OCI-M2 (cell line): ENCODE measurements at regions not wholly inside any gene's neighbourhood (a gene's known extent, or its start where the extent isn't known, plus 50 kb on each side); places are given as distances from the start of the nearest gene placed in this dataset.

Experiments
- DNase-seq: peaks from one replicate; lab custom pipeline; 2025; ENCODE audit not compliant: unreplicated experiment; lab: John Stamatoyannopoulos, UW

DNA sequence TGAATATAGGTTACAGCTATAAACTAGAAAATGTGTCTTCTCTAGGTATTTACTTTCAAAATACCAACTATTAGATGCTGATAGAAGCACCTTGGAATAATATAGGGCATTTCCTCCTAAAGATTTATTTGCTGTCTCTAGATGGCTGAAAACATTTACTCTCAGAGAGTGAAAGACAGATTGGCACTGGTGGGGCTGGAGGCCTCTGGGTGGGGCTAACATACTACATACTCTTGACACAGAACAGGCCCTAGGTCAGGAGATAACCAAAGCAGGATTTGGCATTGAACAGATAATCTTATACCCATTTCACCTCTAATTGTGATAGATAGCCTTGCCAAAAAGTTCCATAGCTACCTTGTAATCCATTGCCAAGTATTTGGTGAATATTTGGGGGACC, 253.3 kb upstream of the TBC1D5 start:
- no peak for DNase-seq

DNA sequence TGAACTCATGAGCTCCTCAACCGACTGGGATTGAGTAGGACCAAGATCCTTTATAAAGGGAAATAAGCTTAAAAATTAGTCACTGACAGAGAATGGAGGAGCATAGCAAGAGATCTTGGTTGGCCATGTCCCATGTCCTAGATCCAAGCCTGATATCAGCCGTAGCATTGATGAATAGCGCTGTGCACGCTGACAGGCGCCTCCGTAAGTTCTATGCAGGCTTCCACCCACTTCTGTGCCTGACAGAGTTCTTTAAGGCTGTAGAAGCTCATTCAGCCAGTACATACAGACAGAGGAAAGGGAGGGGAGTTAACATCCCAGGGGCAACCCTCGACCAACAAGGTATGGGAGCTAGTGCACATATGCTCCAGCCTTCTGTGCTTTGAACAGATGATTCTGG, 251.7 kb upstream of the TBC1D5 start:
- DNase-seq: no peak

DNA sequence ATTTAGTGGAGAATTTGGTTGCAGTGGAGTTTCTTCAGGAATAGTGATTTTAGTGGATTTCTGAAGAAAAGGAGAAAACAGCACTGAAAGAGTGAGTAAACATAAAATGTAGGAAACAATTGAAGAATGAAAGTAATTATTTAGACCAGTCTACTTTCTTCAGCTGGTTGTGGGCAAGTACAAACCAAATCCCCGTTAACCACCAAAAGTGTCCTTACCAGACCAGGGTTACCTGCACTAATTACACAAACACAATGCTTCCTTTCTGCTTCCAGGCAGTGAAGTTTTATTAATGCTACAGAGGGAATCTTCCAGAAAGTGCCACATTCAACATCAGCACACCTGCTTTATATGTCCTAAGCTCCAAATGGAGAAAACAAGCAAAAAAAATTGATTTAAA, 248.0 kb upstream of the TBC1D5 start:
- no peak for DNase-seq

DNA sequence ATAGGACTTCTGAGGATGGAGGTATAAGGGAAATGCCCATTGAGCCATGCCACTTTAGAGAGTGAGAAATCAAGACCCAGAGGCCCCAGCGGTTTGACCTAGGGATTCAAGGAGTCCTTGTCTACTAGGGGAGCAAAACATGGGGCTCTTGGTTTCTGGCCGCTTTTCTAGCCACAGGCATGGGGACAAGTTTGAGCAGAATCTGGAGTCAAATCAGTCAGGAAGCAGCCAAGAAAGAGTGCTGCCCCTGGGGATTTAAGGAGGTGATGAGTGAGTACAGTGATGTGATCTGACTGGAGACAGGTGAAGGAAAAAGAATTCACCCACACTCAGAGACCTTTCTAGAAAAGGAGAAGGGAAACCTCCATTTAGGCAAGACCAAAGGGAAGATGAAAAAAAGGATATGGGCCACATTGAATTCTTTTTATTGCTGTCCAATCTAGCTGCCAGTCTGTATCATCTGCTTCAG, 244.0 kb upstream of the TBC1D5 start:
- DNase-seq: no peak

DNA sequence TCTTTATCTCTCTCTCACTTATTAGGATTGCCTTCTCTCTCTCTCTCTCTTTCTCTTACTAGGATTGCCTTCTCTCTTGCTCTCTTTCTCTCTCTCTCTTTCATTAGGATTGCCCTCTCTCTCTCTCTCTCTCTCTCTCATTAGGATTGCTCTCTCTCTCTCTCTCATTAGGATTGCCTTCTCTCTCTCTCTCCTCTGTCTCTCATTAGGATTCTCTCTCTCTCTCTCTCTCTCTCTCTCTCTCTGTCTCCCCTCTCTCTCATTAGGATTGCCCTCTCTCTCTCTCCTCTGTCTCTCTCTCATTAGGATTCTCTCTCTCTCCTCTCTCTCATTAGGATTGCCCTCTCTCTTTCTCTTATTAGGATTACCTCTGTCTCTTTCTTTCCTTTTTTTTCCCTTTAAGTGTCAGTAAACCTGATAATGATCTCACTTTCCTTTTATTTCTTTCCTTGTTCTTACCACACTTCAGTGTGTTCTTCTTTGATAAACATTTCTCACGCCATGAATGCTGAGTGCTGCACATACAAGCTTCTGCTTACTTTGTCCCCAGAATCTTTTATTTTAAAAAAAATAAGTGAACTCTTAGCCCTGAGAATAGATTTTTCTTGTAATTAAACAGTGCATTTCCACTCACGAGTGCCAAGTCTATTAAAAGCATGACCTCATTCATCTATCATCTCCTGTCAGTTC, 243.4 kb upstream of the TBC1D5 start:
- no peak for DNase-seq

DNA sequence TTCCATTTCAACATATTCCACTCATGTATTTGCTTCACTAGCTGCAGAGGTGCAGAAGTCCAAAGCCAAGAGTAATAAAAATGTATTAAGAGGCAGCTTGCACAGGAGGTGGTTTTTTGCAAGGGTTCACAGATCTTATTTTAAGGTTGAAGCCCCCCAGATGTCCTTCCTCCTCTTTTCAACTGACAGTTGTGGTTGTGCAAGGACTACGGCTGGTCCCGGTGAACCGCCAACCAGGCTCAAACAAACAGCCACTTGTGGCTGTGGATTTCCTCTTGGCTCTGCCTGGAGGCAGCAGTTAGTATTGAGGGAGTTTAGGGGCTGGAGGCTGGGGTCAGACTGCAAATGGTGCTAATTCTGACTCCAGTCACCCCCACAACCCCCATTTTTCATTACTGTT, 240.7 kb upstream of the TBC1D5 start:
- DNase-seq: no peak

DNA sequence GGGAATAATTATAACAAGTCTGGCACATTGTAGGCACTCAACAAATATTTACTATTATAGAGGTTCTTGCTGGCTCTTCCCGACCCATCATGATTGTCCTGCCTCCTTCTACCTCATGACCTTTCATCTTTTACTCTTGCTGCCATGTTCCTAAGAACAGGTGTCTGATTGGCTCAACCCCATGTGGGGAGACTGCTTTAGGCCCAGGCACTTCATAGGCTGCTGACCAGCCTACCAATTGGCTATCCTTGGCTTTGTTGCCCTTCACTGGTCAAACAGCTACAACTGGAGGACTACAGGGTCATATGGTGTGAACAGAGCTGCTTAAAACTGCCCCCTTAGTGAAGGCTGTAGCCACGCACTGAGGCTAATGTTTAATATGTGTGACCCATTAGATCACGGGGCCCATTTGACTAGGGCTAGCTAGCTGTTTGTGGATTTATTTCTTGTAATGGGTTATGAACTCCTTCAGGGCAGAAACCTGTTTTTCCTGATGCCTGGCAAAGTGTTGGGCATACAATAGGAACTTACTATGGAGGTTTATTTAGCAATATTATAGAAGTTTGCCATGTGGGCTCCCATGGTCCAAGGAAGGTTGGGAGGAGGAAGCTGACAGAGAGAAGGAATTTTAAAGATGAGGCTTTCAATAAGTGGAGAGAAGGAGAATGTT, 239.9 kb upstream of the TBC1D5 start:
- no peak for DNase-seq

DNA sequence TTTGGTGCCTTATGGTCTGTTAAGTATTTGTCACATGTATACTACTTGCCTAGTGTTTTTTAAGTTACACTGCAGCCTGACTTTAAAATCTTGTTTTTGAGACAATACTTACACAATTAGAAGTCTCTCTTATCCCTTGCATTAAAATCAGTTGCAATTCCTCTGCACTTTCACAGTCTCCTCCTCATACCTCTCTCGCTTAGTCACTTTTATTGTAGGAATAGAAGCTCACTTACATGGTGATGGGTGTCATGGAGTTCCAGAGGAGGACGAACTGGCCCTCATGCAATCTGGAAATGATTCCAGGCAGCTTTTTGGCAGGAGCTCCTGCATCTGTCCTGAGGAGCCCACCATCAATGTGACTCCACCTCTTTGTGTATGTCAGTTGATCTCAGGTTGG, 238.4 kb upstream of the TBC1D5 start:
- DNase-seq: no peak

DNA sequence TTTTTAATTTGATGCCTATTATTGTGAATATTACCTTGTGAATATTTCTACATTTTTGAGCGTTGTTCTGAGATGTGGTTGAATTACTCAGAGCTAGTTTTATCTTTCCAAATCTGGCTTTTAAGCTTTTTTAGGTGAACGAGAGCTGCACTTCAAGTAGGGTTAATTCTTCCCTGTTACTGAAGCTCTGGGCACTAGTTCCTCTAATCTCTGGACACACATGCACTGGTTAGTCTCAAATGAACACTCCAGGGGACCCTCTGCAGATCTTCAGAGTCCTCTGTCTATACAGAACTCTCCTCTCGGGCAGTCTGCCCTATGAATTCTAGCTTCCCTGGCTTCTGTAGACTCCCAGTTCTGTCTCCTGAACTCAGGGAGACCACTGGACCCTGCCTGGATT, 237.5 kb upstream of the TBC1D5 start:
- DNase-seq: no peak

DNA sequence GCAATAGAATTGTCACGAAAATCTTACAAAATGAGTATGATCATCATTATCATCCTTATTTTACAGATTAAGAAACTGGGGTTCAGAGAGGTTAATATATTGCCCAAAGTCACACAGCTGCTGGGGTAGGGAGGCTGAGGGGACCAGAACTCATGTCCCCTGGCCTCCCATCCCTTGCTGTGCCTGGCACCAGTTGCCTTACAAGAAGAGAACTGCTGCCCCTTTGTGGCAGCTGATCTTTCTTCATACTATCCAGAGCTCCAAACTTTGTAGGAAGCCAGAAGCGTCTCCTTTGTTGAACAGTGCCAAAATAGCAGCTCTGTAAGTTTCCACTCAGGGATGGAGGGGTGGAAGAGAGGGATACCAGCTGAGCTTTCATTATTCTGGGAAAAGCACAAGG, 236.8 kb upstream of the TBC1D5 start:
- DNase-seq: no peak

DNA sequence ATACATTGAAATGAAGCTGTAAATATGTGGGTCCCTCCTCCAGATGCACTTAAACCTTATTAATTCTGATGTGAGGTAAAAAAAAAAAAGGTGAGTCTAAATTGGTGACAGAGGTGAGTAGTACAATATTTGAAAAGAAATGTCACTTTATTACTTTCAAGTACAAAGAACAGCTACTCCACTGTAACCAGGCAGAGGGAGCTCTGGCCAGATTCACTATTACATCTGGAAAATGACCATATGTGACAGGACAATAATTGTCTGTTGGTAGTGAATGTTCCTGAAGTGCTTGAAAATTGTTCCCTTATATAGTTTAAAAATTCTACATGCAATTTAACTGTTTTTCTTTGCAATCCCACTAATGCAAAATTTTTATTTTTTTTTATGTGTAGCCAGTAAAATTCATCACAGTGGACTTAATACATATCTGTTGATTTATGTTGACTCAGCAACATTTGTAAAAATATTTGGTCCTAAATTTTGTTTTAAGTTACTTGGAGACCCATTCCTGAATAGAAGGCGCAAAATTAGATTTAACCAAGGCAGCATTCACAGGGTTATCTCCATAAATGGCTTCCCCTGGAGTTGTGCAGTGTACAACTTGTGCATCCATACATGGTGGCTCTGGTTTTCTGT, 231.9 kb upstream of the TBC1D5 start:
- DNase-seq: no peak

DNA sequence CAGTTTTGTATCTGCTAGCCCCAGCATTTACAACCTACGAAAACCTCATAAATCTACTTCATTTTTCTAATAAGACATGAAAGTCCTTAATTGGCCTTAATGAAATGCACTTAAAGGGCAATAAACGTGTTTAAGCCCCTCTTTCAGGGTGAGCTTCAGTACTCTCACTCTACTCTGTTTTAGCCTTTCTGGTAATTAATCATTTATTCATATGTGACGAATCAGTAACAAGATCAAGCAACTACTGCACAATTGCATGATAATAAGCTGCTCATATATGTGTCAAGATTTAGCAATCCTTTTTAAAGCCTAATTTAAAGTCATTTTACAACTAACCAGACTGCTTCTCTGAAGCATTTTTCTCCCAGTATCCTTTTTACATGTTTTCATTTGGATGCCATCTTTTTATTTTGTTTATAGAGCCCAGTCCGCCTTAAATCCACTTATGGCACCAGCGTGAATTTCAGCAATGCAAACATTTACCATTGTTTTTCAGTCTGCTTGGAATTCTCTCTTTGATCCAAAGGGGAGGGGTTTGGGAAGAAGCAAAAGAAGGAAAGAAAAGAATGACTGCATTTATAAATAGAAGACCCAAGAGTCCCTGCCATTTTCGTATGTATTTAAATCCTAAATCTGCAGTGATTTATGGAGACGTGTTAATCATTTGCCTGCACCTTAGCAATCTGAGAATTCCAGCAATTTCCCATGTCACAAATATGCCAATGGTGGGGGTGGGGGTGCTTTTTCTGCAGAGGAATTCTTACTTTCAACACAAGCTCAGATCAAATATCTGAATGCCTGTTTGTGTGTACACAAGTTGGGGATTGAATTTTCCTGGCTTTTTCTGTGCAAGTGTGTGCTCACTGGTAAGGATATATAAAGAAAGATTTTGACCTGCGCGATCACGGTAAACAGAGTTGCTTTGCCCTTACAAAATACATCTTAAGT, 230.8 kb upstream of the TBC1D5 start:
- no peak for DNase-seq

DNA sequence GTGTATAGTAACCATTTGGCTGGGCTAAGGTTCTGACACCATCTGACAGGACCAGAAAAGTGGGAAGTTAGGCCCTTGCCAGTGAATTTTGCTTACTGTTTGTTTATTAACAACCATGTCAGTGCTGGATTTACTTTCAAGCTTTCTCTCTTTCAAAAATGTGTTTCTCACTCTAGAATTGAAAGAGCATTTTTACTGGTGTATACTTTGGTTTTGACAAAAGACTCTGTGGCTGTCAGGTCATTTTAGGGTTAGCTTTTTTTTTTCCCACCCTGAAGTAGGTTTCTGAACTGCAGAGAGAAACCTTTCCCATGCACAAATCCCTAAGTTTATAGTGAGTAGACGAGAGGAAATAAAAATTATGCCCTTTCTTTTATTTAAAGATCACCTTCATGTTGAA, 230.0 kb upstream of the TBC1D5 start:
- no peak for DNase-seq

DNA sequence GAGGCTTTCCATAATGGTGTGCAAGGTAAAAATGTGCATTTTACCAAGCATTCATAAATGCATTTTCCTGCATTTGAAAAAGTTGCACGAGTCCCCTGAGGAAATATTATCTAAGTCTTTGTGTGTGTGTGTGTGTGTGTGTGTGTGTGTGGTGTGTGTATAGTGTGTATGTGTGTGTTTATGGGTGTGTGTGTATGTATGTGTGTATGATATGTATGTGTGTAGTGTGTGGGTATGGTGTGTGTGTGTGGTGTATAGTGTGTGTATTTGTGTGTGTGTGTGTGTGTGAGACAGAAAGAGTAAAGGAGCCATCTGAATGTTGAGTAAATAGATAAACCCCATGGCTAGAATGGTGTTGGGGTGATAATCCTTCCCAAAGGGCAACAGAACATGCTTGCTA, 229.6 kb upstream of the TBC1D5 start:
- no peak for DNase-seq

DNA sequence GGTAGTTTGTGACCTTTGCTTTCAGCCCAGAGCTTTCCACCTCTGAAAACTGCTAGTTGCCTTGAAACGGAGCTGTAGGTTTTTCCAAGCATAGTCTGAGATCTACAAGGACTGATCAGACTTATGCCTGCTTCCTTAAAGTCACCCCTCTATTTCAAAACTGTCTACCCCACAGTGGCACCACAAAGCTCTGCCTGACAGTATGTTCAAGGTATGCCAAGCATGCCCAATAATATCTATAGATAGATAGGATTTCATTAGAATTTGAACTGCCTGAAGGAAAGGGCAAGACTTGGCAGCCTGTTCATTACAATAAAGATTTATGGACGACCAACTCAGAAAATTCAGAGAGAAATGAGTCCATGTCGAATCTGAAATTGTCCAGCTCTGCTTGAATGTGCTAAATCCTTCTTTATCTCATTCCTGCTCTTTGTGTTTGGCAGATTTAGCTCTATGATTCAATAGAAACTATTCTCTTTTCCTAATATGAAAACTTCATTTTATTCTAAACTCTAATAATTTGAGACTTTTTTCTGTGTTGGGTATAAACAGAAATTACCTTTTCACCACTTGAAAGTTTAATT, 227.6 kb upstream of the TBC1D5 start:
- DNase-seq: no peak

DNA sequence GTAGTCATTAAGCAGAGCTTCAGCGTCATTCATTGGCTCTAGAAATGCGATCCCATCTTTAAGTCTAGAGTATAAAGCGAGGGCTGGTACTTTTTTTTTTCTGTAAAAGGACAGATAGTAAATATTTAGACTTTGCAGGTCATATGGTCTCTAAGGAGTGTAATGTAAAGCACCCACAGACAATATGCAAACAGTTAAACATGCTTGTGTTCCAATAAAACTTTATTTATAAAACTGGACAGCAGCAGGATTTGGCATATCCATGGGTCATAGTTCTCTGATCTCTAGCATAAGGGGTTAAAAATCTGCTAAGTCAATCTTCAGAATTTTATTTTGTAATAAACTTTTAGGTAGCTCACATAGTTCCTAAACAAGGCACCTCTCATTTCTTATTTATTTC, 226.8 kb upstream of the TBC1D5 start:
- no peak for DNase-seq

DNA sequence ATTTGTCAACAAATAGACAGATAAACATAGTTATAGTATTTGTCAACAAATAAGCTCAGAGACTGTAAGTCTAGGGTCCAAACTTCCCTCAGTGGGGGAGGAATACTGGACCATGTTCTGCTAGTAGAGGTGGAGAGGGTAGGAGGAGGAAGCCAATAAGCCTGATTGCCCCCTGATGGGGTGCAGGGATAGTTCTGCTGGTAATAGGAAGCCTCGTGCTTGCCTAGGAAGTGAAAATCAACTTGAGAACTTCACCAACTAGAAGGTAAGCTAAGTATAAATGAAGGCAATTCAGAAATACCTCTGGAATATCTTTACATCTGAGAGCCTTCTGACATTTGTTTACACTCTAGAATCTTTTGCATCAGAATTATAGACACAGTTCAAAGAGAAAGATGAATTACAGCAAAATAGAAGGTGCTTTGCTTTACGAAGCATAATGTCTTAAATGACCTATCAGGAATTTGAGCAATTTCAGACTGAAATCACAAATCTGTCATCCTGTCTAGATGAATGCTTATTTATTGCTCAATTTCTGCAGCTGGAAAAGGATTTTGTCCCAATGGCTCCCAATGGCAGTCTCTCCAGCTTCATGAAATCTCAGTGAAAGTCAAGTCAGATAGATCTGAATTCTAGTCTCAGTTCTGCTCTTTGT, 225.6 kb upstream of the TBC1D5 start:
- no peak for DNase-seq

DNA sequence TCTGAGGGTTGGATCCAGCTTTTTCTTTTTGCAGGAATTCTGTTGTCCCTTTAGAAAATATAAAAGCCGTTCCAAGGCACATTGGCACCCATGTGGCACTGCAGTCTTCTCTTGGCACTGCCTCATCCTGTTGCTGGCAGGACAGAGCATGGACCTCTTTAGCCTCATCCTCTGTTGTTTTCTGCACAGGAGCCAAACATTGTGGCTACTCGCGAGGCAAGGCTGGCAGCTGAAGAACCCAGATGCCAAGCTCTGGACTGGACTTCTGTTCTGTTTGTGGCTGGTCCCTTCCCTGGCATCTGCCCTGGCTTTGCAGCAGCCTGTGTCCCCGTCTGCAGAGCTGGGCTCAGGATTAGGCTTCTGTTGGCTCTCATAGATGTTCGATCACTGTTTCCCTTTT, 224.7 kb upstream of the TBC1D5 start:
- no peak for DNase-seq

DNA sequence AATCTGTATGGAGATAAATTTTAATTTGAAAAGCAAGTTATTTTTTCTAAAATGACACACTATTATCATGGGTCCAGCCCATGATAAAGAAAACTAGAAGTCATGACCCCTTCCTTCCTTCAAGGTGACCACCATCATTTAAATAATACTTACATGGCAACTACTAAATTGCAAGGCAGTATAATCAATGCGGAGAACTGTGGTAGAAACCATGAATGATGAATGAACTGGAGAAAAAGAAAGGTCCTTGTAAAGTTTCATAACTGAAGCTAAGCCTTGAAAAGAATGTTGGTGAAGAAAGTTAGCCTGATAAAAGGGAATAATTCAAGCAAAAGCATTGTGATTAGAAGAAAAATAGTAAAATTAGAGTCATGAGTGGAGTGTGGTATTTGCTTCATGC, 222.9 kb upstream of the TBC1D5 start:
- no peak for DNase-seq

DNA sequence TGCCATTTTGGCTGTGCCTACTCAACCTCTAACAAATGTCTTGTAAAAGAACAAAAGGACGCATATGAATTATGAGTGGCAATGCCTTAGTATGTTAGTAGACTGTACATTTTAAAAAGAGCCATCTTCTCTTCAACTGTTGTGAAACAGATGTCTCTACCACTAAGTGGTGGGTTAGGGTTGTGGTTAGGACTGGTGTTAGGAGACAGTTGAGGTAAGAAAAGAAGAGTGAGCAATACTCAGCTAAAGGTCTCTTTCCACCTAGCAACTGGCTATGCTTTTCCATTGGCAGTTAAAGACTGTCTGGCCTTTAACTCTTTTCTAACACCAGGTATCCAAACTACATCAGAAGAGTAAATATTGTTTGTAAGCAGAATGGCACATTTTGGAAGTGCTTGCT, 221.7 kb upstream of the TBC1D5 start:
- no peak for DNase-seq

DNA sequence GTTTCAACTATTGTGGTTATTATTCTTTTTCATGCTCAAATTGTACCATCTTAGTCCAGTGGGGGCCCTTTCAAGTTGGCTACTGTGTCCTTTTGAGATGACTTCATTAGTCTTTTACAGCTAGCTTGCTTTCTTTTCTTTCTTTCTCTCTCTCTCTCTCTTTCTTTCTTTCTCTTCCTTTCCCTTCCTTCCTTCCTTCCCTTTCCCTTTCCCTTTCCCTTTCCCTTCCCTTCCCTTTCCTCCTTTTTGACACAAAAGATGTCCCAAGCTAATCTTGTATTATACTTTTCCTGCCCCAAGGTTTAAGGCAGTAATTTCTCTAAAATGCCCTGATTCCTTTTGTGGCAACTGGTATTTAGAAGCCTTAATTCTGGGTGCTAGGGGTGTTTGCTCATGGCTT, 213.0 kb upstream of the TBC1D5 start:
- no peak for DNase-seq
